Nucleus accumbens (tissue), 56 donors: ENCODE measurements at regions not wholly inside any gene's neighbourhood (a gene's known extent, or its start where the extent isn't known, plus 50 kb on each side); places are given as distances from the start of the nearest gene placed in this dataset.
A peak's percentile ranks its signal among the peaks of the same experiment; 100 is the strongest.
"Not testable (repeated sequence)": the region's sequence is repeated elsewhere in the genome, so short reads cannot be mapped to it uniquely, and the experiment has no call there.

Experiments
- DNase-seq, 56 donors: peaks; one replicate each; lab custom pipeline; 2025; lab: John Stamatoyannopoulos, UW

- DNase-seq, result no peak
Measured at GRCh38 chr5:26012078-26012477, 1026.3 kb downstream of the CDH9 start.

GRCh38 chr5:26009742-26010141 is 1028.6 kb downstream of the CDH9 start:
- peak in 12 of 56 donors; percentile 2 to 25 (median 4) for DNase-seq

GRCh38 chr5:26003966-26004365 is 1034.4 kb downstream of the CDH9 start:
- no peak for DNase-seq

- no peak for DNase-seq
Measured at GRCh38 chr5:25995209-25995608, 1043.2 kb downstream of the CDH9 start.

GRCh38 chr5:25993701-25994100 is 1044.7 kb downstream of the CDH9 start:
- no peak for DNase-seq

- DNase-seq, result no peak
Measured at GRCh38 chr5:25991639-25992038, 1046.7 kb downstream of the CDH9 start.

GRCh38 chr5:25990771-25991170 is 1047.6 kb downstream of the CDH9 start:
- no peak for DNase-seq

GRCh38 chr5:25979086-25979485 is 1059.3 kb downstream of the CDH9 start:
- DNase-seq, result no peak

- DNase-seq, result no peak
Measured at GRCh38 chr5:25975885-25976284, 1062.5 kb downstream of the CDH9 start.

GRCh38 chr5:25974451-25974850 is 1063.9 kb downstream of the CDH9 start:
- no peak for DNase-seq

- no peak for DNase-seq
Measured at GRCh38 chr5:25970906-25971489, 1067.4 kb downstream of the CDH9 start.

- not testable (repeated sequence) for DNase-seq
Measured at GRCh38 chr5:25969042-25969441, 1069.3 kb downstream of the CDH9 start.

- no peak for DNase-seq
Measured at GRCh38 chr5:25964009-25964372, 1074.4 kb downstream of the CDH9 start.

GRCh38 chr5:25963251-25964008 is 1075.0 kb downstream of the CDH9 start:
- peak in 7 of 56 donors; percentile 0 to 41 (median 2) for DNase-seq

GRCh38 chr5:25955337-25955736 is 1083.0 kb downstream of the CDH9 start:
- DNase-seq, result no peak

- no peak for DNase-seq
Measured at GRCh38 chr5:25950681-25951080, 1087.7 kb downstream of the CDH9 start.

GRCh38 chr5:25948278-25948677 is 1090.1 kb downstream of the CDH9 start:
- no peak for DNase-seq

- DNase-seq, result no peak
Measured at GRCh38 chr5:25944786-25945185, 1093.6 kb downstream of the CDH9 start.

GRCh38 chr5:25909163-25909562 is 1129.2 kb downstream of the CDH9 start:
- DNase-seq, result no peak

- DNase-seq, result no peak
Measured at GRCh38 chr5:25905646-25906045, 1132.7 kb downstream of the CDH9 start.

- no peak for DNase-seq
Measured at GRCh38 chr5:25892211-25892610, 1146.2 kb downstream of the CDH9 start.

GRCh38 chr5:25891691-25892090 is 1146.7 kb downstream of the CDH9 start:
- no peak for DNase-seq
